GM21390 (cell line): ENCODE measurements at regions not wholly inside any gene's neighbourhood (a gene's known extent, or its start where the extent isn't known, plus 50 kb on each side); places are given as distances from the start of the nearest gene placed in this dataset.
"Not testable (repeated sequence)": the region's sequence is repeated elsewhere in the genome, so short reads cannot be mapped to it uniquely, and the experiment has no call there.

ENCODE experiments used
- ATAC-seq: cut with Tn5 transposase; IDR thresholded peaks from one replicate; pipeline ENCODE4 v1.9.1; 2021; ENCODE audit not compliant: unreplicated experiment

DNA sequence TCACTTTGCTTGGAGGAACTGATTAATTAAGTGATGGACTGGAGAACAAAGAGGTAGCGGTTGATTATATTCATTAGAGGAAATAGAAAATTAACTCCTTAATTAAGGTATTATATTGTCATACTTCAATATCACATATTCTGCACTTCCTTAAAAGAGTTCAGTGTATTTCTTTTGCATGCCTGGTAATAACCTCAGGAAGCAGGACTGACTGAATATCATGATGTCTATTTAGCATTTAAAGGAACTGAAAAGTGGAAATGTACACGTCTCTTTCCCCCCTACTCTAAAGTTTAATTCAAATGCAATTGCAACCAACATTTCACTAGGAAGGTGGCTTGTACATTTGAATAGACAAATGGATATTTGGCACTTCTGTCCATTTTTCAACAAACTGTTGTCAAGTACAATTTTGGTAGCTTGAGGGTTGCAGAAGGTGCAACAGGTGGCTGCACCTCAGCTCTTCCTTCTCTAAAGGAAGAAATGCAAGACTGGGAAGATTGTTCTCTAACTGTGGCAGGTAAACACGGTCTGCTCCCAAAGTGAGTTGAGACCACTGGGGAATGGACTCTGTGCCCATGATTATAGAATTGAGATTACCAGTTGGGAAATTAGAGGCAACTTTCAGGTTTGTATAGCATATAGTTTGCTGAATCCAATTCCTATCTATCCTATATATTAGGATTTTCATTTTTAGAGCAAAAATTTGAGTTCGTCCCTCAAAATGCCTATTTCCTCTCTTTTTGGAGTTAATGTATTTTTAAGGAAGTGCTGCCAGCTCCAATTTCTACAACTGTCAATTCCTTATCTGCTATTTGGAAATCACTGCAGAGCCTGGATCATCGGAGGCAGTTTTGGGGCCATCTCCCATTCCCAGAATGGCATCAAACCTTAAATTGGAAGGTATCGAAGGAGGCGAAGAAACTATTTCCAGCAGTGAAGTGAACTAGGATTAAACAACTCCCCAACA lies 98.9 kb upstream of the TAF11L2 start:
- ATAC-seq = no peak

DNA sequence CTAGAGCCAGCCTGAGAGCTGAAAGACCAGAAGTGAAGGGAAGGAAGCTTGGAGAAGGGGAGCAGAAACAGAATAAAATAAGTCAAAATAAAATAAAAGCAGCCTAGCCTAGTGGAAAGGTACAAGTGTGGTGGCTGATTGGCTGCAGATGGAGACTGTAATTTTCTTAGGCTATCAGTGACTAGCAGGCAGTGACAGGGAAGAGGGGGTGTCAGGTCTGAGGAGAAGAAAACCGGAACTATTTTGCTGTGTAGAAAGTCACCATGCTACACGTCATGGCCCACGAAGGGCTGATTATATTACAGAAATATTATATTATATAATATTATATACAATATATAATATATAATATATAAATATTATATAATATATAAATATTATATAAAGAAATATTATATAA lies 98.1 kb upstream of the TAF11L2 start:
- ATAC-seq = no peak

DNA sequence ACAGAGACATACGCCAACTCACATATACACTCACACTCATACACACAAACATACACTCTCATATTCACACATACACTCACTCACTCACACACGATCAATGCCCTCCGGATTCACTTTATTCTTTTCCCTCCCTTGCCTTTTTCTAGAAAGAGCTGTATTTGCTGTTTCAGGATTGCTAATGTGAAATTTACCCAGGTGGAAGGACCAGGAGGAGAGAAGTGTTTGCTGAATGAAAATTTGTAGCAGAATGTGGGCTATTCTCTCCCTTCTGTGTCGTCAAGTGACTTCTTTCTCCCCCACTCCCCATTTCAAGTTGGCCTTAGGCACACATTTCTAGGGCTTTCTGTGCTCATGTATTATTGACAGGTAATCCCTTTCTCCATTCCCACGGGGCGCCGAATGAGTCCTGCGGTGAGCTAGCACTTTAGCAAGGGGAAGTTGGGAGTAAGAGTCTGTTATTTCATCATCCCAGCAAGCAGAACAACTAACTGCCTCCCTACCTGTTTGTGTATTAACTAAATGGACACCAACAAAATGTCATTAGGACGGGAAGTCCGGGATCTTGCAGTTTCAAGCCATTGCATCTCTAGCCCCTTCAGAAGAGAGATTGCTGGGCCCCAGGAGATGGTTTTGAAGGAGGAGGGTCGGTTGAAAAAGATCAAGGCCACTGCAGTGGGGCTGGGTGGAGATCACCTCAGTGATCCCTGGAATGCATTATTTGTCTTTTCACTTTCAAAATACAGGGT lies 97.1 kb upstream of the TAF11L2 start:
- no peak for ATAC-seq

DNA sequence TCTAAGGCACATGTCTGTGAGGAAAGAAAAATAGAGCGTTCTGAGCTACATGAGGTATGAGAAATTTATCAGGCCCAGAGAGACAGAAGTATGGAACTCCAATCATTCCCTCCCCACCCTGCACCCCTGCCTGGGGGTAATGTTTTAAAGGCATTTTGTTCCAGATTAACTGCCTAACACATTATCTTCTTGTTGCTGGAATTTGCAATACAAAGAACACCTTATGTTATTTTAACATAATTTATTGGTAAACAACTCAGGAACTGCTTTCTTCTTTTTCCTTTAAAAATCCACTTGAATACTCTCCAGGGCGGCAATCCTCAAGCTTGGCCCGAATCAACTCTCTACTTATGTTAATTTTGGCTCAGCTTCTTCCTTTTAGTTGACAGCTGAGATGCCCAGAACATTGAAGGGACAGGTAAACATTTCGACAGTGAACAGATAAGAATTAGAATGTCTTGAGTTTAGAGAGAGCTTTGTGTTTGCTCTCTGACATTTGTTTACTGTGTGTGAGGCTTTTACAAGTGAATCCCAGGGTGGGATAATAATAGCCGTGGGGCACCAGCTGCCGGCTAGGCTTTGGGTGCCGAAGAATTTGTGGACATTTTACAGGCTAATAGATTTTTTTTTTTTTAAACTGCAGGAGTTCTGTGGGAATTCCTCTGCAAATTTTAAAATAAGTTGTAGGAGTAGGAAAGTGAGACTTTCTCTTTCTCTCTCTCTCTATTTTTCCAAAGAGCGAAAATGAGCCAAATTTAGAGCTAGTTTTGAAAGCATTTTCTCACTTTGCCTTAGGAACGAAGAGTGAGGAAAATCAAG lies 96.4 kb upstream of the TAF11L2 start:
- no peak for ATAC-seq

DNA sequence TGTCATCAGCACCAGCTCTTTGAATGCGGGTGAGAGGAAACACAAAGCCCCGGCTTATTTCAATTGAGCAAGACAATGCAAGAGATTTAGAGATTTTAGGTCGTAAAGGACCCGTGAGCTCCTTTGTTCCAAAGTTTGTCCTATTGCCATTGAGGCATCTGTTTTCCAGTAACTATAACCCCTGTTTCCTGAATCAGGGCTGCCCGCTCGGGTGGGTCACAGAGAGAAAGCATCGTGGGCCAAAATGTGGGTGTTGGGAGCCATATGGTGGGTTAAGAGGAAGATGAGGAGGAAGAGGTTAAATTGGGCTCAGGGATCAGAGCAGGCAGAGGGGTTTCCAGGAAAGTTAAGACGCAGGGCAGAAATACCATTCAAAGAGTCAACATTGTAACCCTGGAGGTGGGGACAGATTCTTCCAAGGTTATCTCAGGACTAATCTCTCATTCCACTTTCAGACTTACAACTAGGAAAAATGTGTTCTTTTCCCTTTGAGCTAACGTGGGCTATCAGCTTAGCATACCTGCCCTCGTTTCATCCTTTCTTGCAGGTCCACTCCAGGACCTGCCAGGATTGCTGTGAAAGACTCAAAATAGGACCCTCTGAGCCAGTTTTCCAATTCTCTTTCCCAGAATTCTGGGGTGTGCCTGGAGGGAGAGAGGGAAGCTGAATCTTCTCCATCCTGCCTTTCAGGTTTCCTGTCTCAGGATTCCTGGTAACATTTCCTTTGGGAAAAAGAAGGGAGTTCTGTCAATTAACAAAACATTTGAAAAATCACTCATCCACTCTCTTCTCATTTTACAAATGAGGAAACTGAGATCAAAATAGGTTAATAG lies 95.5 kb upstream of the TAF11L2 start:
- ATAC-seq = no peak

DNA sequence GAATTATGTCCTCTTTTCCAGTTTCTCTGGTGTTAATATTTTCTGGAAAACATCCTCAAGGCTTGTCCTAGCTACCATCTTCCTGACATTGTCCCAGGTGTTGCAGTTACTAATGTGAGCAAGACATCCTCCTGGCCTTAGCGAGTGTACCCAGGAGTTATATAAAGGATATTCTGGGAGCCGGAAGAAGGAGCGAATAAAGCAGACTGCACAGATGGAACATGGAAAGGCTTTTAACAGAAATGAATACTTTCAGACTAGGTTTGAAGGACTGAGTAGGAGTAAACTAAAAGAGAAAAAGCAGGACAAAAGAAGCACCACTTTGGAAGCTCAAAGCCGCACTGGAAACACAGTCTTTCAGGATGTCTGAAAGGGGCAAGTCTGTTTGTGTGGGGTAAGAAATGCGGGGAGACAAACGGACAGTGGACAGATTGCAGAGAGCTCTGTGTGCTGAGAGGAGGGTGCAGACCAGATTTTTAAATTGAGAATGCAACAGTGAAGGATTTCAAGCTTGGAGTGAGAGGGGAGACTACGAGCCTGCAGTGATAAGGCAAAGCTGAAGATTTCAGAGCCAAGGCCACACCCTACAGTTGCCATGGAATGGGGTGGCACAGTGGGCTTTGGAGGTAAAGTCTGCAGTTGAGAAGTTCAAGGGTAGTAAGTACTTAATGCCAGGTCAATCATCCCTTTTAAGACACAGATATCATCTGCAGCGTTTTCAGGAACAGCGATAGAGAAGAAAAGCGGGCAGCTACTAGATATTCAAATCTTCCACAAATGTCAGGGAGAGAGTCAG lies 94.1 kb upstream of the TAF11L2 start:
- no peak for ATAC-seq

DNA sequence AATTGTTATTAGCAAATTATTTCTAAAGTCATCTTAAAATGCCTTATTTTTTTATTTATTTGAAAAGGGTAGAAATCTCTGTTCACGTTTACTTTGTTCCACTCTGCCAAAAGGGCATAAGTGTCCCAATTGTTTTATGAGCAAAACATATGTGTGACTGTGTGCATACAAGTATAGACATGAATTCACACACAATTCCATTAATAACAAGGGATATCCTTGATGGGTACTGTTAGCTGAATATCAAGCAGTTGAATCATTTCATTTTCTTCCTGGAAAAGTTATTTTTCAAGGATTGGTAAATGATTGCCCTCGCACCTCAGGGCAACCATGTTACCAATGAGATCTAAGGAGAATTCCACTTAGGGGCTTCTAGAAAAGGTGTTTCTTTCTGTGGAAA lies 92.1 kb upstream of the TAF11L2 start:
- no peak for ATAC-seq

DNA sequence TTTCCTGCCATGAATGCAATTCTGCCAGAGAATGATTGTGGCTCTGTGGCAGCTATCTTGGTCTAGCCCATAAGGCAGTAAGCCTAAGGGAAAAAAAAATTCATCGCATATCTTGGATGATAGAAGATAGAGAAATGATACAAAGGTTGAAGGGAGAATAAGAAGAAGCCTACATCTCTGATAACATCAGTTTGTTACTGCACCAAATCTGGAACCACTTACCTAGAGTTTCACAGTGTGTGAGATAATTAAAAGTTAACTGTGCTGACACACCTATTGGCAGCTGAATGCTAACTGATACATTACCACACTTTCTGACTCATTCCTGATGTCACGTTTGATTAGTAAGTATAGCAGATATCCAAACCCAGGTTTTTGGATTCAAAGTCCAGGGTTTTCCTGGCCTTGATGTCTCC lies 91.6 kb upstream of the TAF11L2 start:
- no peak for ATAC-seq

DNA sequence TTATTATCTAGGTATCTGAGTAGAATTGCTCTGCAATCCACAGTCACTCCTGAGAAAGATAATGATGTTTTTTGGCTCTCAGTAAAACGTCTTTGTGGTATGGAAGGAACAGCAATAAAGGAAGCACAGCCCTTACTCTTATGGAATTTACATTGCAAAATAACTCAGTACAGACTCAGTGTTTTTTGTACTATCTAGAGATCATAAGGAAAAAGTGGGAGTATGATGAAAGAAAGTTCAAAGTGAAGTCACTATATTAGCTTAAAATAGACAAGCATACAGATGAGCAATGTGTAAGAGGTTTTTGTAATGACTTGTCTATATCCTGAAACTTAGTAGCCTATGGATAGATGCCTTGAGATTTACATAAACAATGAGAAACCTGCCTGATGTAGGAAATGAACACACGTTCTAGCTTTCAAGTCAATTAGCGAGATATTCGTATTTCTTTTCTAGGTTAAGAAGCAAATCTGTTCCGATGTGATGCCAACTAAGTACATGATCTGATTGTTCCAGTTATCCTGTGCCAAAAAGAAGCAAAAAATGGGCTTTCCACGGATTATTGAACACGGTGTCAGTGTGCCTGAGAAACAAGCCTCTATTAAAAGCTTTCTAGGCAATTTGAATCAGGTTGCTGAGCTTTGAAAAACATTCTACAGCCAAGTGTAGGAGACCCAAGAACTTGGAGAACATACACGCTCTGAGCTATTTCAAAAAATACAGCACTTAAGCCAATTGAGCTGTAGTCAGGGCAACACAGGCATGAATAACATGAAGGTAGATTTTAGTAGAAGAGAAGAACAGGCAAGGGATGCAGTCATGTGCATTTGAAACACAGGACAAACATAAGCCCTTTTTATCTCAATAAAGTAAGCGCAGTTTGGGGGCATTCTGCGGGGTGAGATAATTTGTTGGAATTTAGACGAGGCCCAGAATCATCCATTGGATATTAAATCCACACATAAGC lies 86.3 kb upstream of the TAF11L2 start:
- no peak for ATAC-seq

DNA sequence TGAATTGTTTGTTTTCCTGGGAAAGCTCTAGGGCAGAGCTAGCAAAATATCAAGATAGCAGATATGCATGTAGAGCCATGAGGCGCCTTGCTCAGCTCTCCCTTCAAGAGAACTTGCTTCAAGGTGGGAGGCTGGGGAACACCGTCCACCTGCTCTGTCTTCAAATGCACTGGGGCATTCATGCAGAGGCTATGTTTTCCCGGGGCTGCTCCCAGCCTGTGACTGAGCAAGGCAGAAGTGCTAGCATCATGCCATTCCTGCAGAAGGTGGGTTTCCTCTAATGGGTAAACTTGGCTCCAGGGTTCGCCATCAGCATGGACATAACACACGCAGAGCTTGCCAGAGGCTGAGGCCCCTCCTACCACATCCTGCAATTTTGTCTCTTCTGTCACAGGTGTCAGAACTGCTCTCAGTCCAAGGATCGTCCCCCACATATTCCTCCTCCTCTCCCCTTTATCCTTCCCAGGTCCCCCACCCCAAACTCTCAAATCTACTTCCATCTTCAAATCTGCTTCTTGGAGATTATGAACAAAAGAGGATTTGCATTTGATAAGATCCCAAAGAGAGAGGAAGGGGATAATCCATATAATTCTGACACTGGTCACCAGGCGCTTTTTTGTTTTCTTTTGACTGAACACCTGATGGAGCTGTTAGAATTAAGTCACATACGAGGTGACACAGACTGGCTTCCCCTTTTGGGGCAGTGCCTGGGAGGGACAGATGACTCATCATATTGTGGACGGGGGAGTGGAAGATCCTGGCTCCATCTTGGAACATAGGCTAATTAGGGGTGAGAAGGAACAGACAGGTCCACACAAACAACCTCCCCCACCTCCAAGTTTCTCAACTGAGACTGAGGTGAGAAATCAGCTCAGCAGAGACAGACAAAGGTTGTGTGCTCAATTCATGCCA lies 85.0 kb upstream of the TAF11L2 start:
- peak; percentile 63 for ATAC-seq

DNA sequence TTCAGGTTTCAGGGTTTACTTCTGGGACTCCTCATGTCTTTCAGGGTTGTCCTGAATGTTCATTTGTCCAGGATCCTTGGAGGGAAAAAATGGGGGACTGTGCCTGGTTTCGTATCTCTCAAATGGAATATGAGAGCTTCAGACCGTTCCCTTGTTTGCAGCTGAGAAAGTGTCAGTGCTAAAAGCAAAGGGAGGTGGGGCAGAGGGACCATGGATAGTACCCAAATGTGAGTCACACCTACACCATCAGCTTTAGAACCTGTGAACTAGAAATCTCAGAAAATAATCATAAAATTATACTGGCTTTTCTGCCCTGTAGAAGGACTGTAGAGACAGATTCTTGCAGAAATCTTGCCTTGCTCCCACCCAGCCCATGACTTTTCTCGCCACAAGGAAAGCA lies 84.3 kb upstream of the TAF11L2 start:
- no peak for ATAC-seq

DNA sequence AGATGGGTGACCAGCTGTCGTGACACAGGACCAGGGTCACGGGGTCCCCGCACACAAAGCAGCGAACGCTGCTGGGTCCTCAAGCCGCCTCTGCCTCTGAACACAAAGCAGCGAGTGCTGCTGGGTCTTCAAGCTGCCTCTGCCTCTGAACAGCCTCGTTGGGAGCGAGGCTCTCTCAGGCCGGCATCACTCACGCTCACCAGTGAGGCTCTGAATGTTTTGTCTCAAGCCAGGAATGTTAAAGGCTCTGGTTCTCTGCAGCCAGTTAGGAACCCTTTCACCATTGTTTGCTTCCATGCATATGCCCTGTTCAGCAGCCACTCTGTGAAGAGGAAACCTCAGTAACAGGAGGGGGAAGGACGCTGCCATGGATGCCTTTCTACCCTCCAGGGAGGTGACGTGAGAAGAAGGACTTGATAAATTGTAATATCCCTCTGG lies 82.7 kb upstream of the TAF11L2 start:
- no peak for ATAC-seq

DNA sequence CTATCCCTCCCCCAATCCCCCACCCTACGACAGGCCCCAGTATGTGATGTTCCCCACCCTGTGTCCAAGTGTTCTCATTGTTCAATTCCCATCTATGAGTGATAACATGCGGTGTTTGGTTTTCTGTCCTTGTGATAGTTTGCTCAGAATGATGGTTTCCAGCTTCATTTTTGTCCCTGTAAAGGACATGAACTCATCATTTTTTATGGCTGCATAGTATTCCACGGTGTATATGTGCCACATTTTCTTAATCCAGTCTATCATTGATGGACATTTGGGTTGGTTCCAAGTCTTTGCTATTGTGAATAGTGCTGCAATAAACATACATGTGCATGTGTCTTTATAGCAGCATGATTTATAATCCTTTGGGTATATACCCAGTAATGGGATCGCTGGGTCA lies 81.7 kb upstream of the TAF11L2 start:
- not testable (repeated sequence) for ATAC-seq

DNA sequence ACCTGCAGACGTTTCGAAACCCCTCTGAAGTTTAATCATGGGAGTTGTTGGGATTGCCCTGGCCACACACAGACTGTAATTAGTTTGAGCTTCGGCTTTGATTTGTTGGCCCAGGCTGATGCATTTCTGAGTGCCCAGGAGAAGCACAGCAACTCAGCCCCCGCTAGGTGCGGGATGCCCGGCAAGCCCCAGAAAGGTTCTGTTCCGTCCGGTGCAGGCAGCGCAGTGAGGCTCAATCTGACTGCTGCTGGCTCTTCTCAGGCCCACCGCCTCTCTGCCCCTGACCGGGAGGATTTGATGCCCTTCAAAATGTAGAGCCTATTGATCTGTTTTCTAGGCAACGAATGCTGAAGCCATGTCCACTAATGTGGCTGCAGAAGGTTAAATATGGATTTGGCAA lies 73.4 kb upstream of the TAF11L2 start:
- no peak for ATAC-seq

DNA sequence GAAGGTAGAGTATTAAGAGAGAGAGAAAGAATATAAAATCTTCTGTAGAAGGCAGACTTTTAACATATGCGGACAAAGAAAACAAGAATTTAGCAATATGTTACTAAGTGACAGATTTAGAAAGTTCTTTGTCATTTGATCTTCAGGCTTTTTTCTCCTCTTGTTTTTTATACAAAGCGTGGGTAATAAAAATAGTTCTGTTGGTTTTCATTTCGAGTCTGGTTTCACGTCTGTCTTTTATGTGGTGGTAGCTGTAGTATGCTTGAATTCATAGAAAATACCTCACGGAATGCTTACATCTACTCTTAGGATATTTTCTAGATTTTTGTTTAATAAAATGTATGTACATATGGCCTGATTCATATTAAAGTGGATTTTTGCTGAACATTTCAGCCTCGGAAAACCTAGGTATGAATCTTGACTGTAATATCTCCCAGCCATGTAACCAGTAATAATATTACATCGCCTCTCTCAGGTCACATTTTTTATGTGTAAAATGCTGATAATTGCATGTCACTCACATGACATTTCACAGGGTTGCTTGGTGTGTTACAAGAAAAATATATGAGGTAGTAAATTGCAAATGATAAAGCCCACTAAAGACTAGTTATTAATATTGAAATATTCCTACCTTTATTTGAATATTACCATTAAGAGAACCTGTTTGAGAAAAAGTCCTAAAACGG lies 72.5 kb upstream of the TAF11L2 start:
- no peak for ATAC-seq

DNA sequence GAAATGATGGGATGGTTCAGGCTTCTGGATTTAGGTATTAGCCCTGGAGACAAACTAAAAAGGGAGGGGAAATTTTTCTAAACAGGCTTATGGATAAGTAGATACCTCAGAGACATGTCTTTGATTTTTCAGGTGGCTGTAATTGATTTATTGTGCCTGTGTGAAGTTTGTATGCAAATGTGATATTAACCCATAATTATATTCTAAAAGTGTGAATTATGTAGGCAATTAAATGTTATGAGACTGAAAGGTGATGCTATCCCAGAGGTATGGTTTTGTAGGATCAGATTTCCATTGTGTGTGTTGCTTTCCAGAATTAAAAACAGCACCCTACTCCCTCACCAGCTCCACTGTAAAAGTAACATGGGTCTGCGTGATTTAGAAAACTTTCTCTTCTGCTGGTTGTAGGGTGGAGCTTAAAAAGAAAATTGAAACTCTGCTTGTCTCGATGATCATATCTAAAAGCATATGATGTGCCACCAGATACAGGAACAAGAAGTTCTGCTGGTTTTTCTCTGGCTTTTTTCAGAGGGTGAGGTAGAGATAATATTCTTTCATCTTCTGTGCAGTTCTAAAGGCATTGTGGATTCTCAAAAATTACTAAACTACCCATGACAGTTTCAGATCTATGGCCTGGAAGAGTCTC lies 71.8 kb upstream of the TAF11L2 start:
- ATAC-seq = peak; percentile 94
